T-helper 9 cell (primary cell): ENCODE measurements at regions not wholly inside any gene's neighbourhood (a gene's known extent, or its start where the extent isn't known, plus 50 kb on each side); places are given as distances from the start of the nearest gene placed in this dataset.
"Not testable (repeated sequence)": the region's sequence is repeated elsewhere in the genome, so short reads cannot be mapped to it uniquely, and the experiment has no call there.

Experiments used
- DNase-seq: peaks from one replicate; pipeline ENCODE4 v3.0.0-alpha.2; 2020

- DNase-seq = no peak
Observed at GRCh38 chr16:65583498-65583897, 461.6 kb upstream of the CDH11 start.

- DNase-seq = no peak
Observed at GRCh38 chr16:65579050-65579449, 457.2 kb upstream of the CDH11 start.

- no peak for DNase-seq
Observed at GRCh38 chr16:65576631-65577030, 454.8 kb upstream of the CDH11 start.

- no peak for DNase-seq
Observed at GRCh38 chr16:65576139-65576538, 454.3 kb upstream of the CDH11 start.

- no peak for DNase-seq
Observed at GRCh38 chr16:65574326-65574966, 452.6 kb upstream of the CDH11 start.

- no peak for DNase-seq
Observed at GRCh38 chr16:65572156-65572555, 450.3 kb upstream of the CDH11 start.

- no peak for DNase-seq
Observed at GRCh38 chr16:65570261-65570660, 448.4 kb upstream of the CDH11 start.

- DNase-seq = no peak
Observed at GRCh38 chr16:65559846-65560245, 438.0 kb upstream of the CDH11 start.

- DNase-seq = not testable (repeated sequence)
Observed at GRCh38 chr16:65549689-65550088, 427.8 kb upstream of the CDH11 start.

GRCh38 chr16:65548470-65548869 lies 426.6 kb upstream of the CDH11 start:
- DNase-seq = no peak

- DNase-seq = no peak
Observed at GRCh38 chr16:65547772-65548446, 426.0 kb upstream of the CDH11 start.

- no peak for DNase-seq
Observed at GRCh38 chr16:65546353-65546791, 424.5 kb upstream of the CDH11 start.

GRCh38 chr16:65545413-65545956 lies 423.6 kb upstream of the CDH11 start:
- no peak for DNase-seq

GRCh38 chr16:65543781-65544740 lies 422.2 kb upstream of the CDH11 start:
- no peak for DNase-seq

- no peak for DNase-seq
Observed at GRCh38 chr16:65541646-65542045, 419.8 kb upstream of the CDH11 start.

- DNase-seq = no peak
Observed at GRCh38 chr16:65540901-65541300, 419.0 kb upstream of the CDH11 start.

- no peak for DNase-seq
Observed at GRCh38 chr16:65538976-65539375, 417.1 kb upstream of the CDH11 start.

GRCh38 chr16:65537336-65537735 lies 415.5 kb upstream of the CDH11 start:
- no peak for DNase-seq

- DNase-seq = no peak
Observed at GRCh38 chr16:65534121-65534528, 412.3 kb upstream of the CDH11 start.

- DNase-seq = no peak
Observed at GRCh38 chr16:65532846-65533245, 411.0 kb upstream of the CDH11 start.

GRCh38 chr16:65532258-65532657 lies 410.4 kb upstream of the CDH11 start:
- DNase-seq = no peak

GRCh38 chr16:65531475-65531874 lies 409.6 kb upstream of the CDH11 start:
- DNase-seq = no peak

- no peak for DNase-seq
Observed at GRCh38 chr16:65525707-65526106, 403.8 kb upstream of the CDH11 start.
